H9 (cell line): ENCODE measurements at regions not wholly inside any gene's neighbourhood (a gene's known extent, or its start where the extent isn't known, plus 50 kb on each side); places are given as distances from the start of the nearest gene placed in this dataset.

Experiments
- DNase-seq: peaks from one replicate; pipeline ENCODE4 v3.0.0-alpha.2; 2017
- H2AFZ ChIP-seq: one replicate; pipeline ENCODE4 v1.6.1; 2013; ENCODE audit warnings: mild to moderate bottlenecking, low read length, control low read depth, moderate library complexity
- H2AK5ac ChIP-seq: 2 replicates; pipeline ENCODE4 v1.6.1; 2013; ENCODE audit warnings: low read length, control low read depth, mixed read lengths; ENCODE audit not compliant: insufficient read length
- H2BK120ac ChIP-seq: one replicate; pipeline ENCODE4 v1.6.1; 2013; ENCODE audit warnings: low read depth, mild to moderate bottlenecking, low read length, control low read depth, inconsistent platforms; ENCODE audit not compliant: poor library complexity, severe bottlenecking
- H2BK12ac ChIP-seq: 2 replicates; pipeline ENCODE4 v1.6.1; 2013; ENCODE audit warnings: low read length, control low read depth, mixed read lengths, low read depth; ENCODE audit not compliant: insufficient read length
- H2BK15ac ChIP-seq: 2 replicates; pipeline ENCODE4 v1.6.1; 2013; ENCODE audit warnings: low read depth, low read length, control low read depth
- H2BK20ac ChIP-seq: one replicate; pipeline ENCODE4 v1.6.1; 2013; ENCODE audit warnings: low read depth, mild to moderate bottlenecking, low read length, control low read depth, inconsistent platforms; ENCODE audit not compliant: poor library complexity, severe bottlenecking
- H2BK5ac ChIP-seq: 2 replicates; pipeline ENCODE4 v1.6.1; 2013; ENCODE audit warnings: low read length, control low read depth, mixed read lengths; ENCODE audit not compliant: insufficient read length
- H3K14ac ChIP-seq: 2 replicates; pipeline ENCODE4 v1.6.1; 2013; ENCODE audit warnings: low read length, control low read depth; ENCODE audit not compliant: insufficient read depth
- H3K18ac ChIP-seq: 2 replicates; pipeline ENCODE4 v1.6.1; 2013; ENCODE audit warnings: low read depth, mild to moderate bottlenecking, mixed read lengths, low read length, control low read depth; ENCODE audit not compliant: insufficient read length
- H3K23ac ChIP-seq: 2 replicates; pipeline ENCODE4 v1.6.1; 2013; ENCODE audit warnings: low read length, control low read depth, mixed read lengths, low read depth; ENCODE audit not compliant: insufficient read length
- H3K23me2 ChIP-seq: 2 replicates; pipeline ENCODE4 v1.6.1; 2013; ENCODE audit warnings: low read depth, mild to moderate bottlenecking, mixed read lengths, low read length, control low read depth; ENCODE audit not compliant: insufficient read length, poor library complexity, severe bottlenecking
- H3K27ac ChIP-seq: 2 replicates; pipeline ENCODE4 v1.5.1; 2013; ENCODE audit warnings: low read length, control low read depth, mixed read lengths, low read depth; ENCODE audit not compliant: insufficient read length
- H3K27me3 ChIP-seq: 2 replicates; pipeline ENCODE4 v1.6.1; 2013; ENCODE audit warnings: low read length, control low read depth, inconsistent platforms; ENCODE audit not compliant: insufficient read depth
- H3K4ac ChIP-seq: 2 replicates; pipeline ENCODE4 v1.6.1; 2013; ENCODE audit warnings: low read depth, mild to moderate bottlenecking, control low read depth, inconsistent platforms, low read length, moderate library complexity
- H3K4me1 ChIP-seq: 2 replicates; pipeline ENCODE4 v1.6.1; 2013; ENCODE audit warnings: low read length, control low read depth, inconsistent platforms; ENCODE audit not compliant: insufficient read depth
- H3K4me2 ChIP-seq: 2 replicates; pipeline ENCODE4 v1.6.1; 2013; ENCODE audit warnings: low read length, control low read depth, mixed read lengths; ENCODE audit not compliant: insufficient read length, insufficient read depth
- H3K56ac ChIP-seq: 2 replicates; pipeline ENCODE4 v1.6.1; 2013; ENCODE audit warnings: low read depth, mild to moderate bottlenecking, mixed read lengths, low read length, control low read depth; ENCODE audit not compliant: insufficient read length
- H3K79me1 ChIP-seq: 2 replicates; pipeline ENCODE4 v1.6.1; 2013; ENCODE audit warnings: low read depth, mild to moderate bottlenecking, moderate library complexity, low read length, control low read depth, inconsistent platforms; ENCODE audit not compliant: insufficient read depth, poor library complexity, severe bottlenecking
- H3K79me2 ChIP-seq: 2 replicates; pipeline ENCODE4 v1.6.1; 2013; ENCODE audit warnings: low read length, control low read depth, inconsistent platforms; ENCODE audit not compliant: insufficient read depth
- H3K9ac ChIP-seq: 2 replicates; pipeline ENCODE4 v1.6.1; 2013; ENCODE audit warnings: low read length, control low read depth, mixed read lengths; ENCODE audit not compliant: insufficient read length; ENCODE audit errors: extremely low read depth
- H3K9me3 ChIP-seq: one replicate; pipeline ENCODE4 v1.6.1; 2013; ENCODE audit warnings: low read depth, low read length, inconsistent platforms; ENCODE audit not compliant: control insufficient read depth
- H3T11ph ChIP-seq: one replicate; pipeline ENCODE4 v1.6.1; 2013; ENCODE audit warnings: mild to moderate bottlenecking, low read length, control low read depth, inconsistent platforms
- H4K20me1 ChIP-seq: one replicate; pipeline ENCODE4 v1.6.1; 2013; ENCODE audit not compliant: control insufficient read depth, insufficient read length, insufficient read depth
- H4K5ac ChIP-seq: 2 replicates; pipeline ENCODE4 v1.6.1; 2013; ENCODE audit warnings: low read depth, mild to moderate bottlenecking, mixed read lengths, low read length, control low read depth; ENCODE audit not compliant: insufficient read length
- H4K8ac ChIP-seq: replicated peaks from 2 replicates; pipeline ENCODE4 v1.6.1; 2013; ENCODE audit warnings: low read length, control low read depth, mixed read lengths, low read depth; ENCODE audit not compliant: insufficient read length
- H4K91ac ChIP-seq: 2 replicates; pipeline ENCODE4 v1.6.1; 2013; ENCODE audit warnings: low read depth, mild to moderate bottlenecking, moderate library complexity, mixed read lengths, low read length, control low read depth; ENCODE audit not compliant: insufficient read length
- H3K27ac Mint-ChIP-seq, 3 experiments: 2 replicates in 2 of 3; 3 replicates in 1 of 3; pipeline ENCODE4 v1.8.0; 2020 to 2021; ENCODE audit warnings: mixed read lengths in 3 of 3, mild to moderate bottlenecking in 1 of 3, moderate library complexity in 1 of 3
- H3K27me3 Mint-ChIP-seq: 2 replicates; pipeline ENCODE4 v1.8.0; 2021; ENCODE audit warnings: low read depth, mild to moderate bottlenecking, moderate library complexity, mixed read lengths
- H3K36me3 Mint-ChIP-seq, 3 experiments: 2 replicates in 2 of 3; 3 replicates in 1 of 3; pipeline ENCODE4 v1.8.0; 2020 to 2021; ENCODE audit warnings: low read depth in 3 of 3, mixed read lengths in 3 of 3; ENCODE audit not compliant: insufficient read depth in 1 of 3
- H3K4me1 Mint-ChIP-seq, 2 experiments: 2 replicates each; pipeline ENCODE4 v1.8.0; 2020; ENCODE audit warnings: mixed read lengths in 2 of 2
- H3K4me3 Mint-ChIP-seq, 2 experiments: 2 replicates in 1 of 2; 3 replicates in 1 of 2; pipeline ENCODE4 v1.8.0; 2020 to 2021; ENCODE audit warnings: mild to moderate bottlenecking in 2 of 2, mixed read lengths in 2 of 2, moderate library complexity in 1 of 2
- H3K9me3 Mint-ChIP-seq, 2 experiments: 2 replicates in 1 of 2; 3 replicates in 1 of 2; pipeline ENCODE4 v1.8.0; 2020; ENCODE audit warnings: mild to moderate bottlenecking in 2 of 2, mixed read lengths in 2 of 2, moderate library complexity in 1 of 2
- CTCF ChIP-seq: fragments of 200-600 bp; sonication (generic); conservative IDR thresholded peaks from 3 replicates; pipeline ENCODE4 v1.8.0; 2021; ENCODE audit warnings: antibody characterized with exemption, mild to moderate bottlenecking
- WGBS: extraction: QIAGEN DNeasy Blood & Tissue Kit; methylation state at CpG from one replicate; pipeline ENCODE4 v1.1.7; 2013; ENCODE audit warnings: missing lambda C conversion rate, low lambda C conversion rate, mixed read lengths; ENCODE audit not compliant: insufficient read length; ENCODE audit errors: extremely low coverage; 5-methylcytosine and 5-hydroxymethylcytosine counted together

GRCh38 chr5:152584103-152584502, 179.0 kb upstream of the NMUR2 start:
- H3K4ac ChIP-seq, result no peak overlapping the region
- no peak overlapping the region for H4K8ac ChIP-seq
- Mint-ChIP-seq H3K27me3 (peaks cover 4% of the 10 kb centered on the region; the same call in 1 of the 2 replicates), H3K4me3 (no peak overlapping the region), H3K36me3 (peaks cover 0 to 14% (median 9%) of the 10 kb centered on the region in 3 experiments; a peak in 4 of 7 replicates), H3K4me1 (no peaks in the 10 kb centered on the region), H3K9me3 (peaks cover 6 to 17% of the 10 kb centered on the region in 2 experiments), H3K27ac (no peak overlapping the region)
- H3K18ac ChIP-seq, result no peak overlapping the region
- H3K79me2 ChIP-seq, result no peaks in the 10 kb centered on the region
- H2BK20ac ChIP-seq, result no peak overlapping the region
- H3T11ph ChIP-seq, result no peak overlapping the region
- no peak overlapping the region for H3K14ac ChIP-seq
- no peak overlapping the region for H2AK5ac ChIP-seq
- H3K23me2 ChIP-seq, result no peaks in the 10 kb centered on the region
- no peak for DNase-seq
- no peak overlapping the region for H2BK120ac ChIP-seq
- no peak overlapping the region for H4K5ac ChIP-seq
- no peak overlapping the region for H3K56ac ChIP-seq
- no peak overlapping the region for H4K91ac ChIP-seq
- TF ChIP-seq CTCF, result no peak
- H3K4me1 ChIP-seq, result no peaks in the 10 kb centered on the region
- no peak overlapping the region for H2BK5ac ChIP-seq
- no peak overlapping the region for H3K4me2 ChIP-seq
- no peaks in the 10 kb centered on the region for H3K79me1 ChIP-seq
- no peak overlapping the region for H2AFZ ChIP-seq
- H3K9me3 ChIP-seq, result no peaks in the 10 kb centered on the region
- no peak overlapping the region for H2BK12ac ChIP-seq
- no peaks in the 10 kb centered on the region for H3K27me3 ChIP-seq
- no peak overlapping the region for H2BK15ac ChIP-seq
- H3K23ac ChIP-seq, result no peak overlapping the region
- no peak overlapping the region for H3K27ac ChIP-seq
- WGBS, result no CpG with 5 or more reads among the region's 3 CpGs
- no peak overlapping the region for H3K9ac ChIP-seq
- no peaks in the 10 kb centered on the region for H4K20me1 ChIP-seq
